ENCODE measurements at regions not wholly inside any gene's neighbourhood (a gene's known extent, or its start where the extent isn't known, plus 50 kb on each side); places are given as distances from the start of the nearest gene placed in this dataset.

GRCh38 chr4:128716338-128716737 lies 93.2 kb upstream of the JADE1 start:
- TF ChIP-seq, protein P1, sequence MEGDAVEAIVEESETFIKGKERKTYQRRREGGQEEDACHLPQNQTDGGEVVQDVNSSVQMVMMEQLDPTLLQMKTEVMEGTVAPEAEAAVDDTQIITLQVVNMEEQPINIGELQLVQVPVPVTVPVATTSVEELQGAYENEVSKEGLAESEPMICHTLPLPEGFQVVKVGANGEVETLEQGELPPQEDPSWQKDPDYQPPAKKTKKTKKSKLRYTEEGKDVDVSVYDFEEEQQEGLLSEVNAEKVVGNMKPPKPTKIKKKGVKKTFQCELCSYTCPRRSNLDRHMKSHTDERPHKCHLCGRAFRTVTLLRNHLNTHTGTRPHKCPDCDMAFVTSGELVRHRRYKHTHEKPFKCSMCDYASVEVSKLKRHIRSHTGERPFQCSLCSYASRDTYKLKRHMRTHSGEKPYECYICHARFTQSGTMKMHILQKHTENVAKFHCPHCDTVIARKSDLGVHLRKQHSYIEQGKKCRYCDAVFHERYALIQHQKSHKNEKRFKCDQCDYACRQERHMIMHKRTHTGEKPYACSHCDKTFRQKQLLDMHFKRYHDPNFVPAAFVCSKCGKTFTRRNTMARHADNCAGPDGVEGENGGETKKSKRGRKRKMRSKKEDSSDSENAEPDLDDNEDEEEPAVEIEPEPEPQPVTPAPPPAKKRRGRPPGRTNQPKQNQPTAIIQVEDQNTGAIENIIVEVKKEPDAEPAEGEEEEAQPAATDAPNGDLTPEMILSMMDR (conservative IDR thresholded peaks at IDR 0.05; ENCODE audit: low read length): no peak
- TF ChIP-seq EZH2phosphoT487 (IDR thresholded peaks at IDR 0.05; ENCODE audit: borderline replicate concordance): no peak
